Testis (tissue), 2 donors: ENCODE measurements at regions not wholly inside any gene's neighbourhood (a gene's known extent, or its start where the extent isn't known, plus 50 kb on each side); places are given as distances from the start of the nearest gene placed in this dataset.

Source experiments
- POLR2A ChIP-seq: fragments of 450-650 bp; IDR thresholded peaks from one replicate; pipeline ENCODE4 v1.6.1; 2017; ENCODE audit warnings: antibody characterized with exemption, mild to moderate bottlenecking, moderate library complexity
- TF ChIP-seq, protein P1 (sequence below), 3 experiments: fragments of 450-650 bp in 2 of 3; fragments of 200-600 bp in 1 of 3; sonication (generic) in 1 of 3; IDR thresholded peaks; one replicate each; pipeline ENCODE4 v1.5.1; 2016 to 2019; ENCODE audit warnings: antibody characterized with exemption in 3 of 3, mild to moderate bottlenecking in 2 of 3, moderate library complexity in 1 of 3

- TF ChIP-seq, protein P1, sequence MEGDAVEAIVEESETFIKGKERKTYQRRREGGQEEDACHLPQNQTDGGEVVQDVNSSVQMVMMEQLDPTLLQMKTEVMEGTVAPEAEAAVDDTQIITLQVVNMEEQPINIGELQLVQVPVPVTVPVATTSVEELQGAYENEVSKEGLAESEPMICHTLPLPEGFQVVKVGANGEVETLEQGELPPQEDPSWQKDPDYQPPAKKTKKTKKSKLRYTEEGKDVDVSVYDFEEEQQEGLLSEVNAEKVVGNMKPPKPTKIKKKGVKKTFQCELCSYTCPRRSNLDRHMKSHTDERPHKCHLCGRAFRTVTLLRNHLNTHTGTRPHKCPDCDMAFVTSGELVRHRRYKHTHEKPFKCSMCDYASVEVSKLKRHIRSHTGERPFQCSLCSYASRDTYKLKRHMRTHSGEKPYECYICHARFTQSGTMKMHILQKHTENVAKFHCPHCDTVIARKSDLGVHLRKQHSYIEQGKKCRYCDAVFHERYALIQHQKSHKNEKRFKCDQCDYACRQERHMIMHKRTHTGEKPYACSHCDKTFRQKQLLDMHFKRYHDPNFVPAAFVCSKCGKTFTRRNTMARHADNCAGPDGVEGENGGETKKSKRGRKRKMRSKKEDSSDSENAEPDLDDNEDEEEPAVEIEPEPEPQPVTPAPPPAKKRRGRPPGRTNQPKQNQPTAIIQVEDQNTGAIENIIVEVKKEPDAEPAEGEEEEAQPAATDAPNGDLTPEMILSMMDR (IDR thresholded peaks at IDR 0.05) = no peak
- no peak for TF ChIP-seq POLR2A
Measured at GRCh38 chr10:33088990-33089389, 131.0 kb upstream of the ITGB1 start.
